Inferior parietal cortex (tissue), 1 donor: ENCODE measurements at regions not wholly inside any gene's neighbourhood (a gene's known extent, or its start where the extent isn't known, plus 50 kb on each side); places are given as distances from the start of the nearest gene placed in this dataset.
"Not testable (repeated sequence)": the region's sequence is repeated elsewhere in the genome, so short reads cannot be mapped to it uniquely, and the experiment has no call there.

ENCODE experiments used
- DNase-seq: peaks from one replicate; pipeline ENCODE4 v3.0.0-alpha.2; 2016; ENCODE audit errors: extremely low spot score

GRCh38 chr4:83782591-83782990 is 246.7 kb downstream of the GPAT3 start:
- DNase-seq, result no peak

GRCh38 chr4:83781434-83781833 is 245.5 kb downstream of the GPAT3 start:
- no peak for DNase-seq

- no peak for DNase-seq
These were observed 244.3 kb downstream of the GPAT3 start for GRCh38 chr4:83780053-83780733.

- no peak for DNase-seq
These were observed 243.5 kb downstream of the GPAT3 start for GRCh38 chr4:83779103-83780052.

- DNase-seq, result no peak
These were observed 236.8 kb downstream of the GPAT3 start for GRCh38 chr4:83772685-83773084.

GRCh38 chr4:83771113-83771705 is 235.3 kb downstream of the GPAT3 start:
- peak; percentile 22 for DNase-seq

GRCh38 chr4:83768146-83768545 is 232.2 kb downstream of the GPAT3 start:
- DNase-seq, result no peak

- no peak for DNase-seq
These were observed 231.2 kb downstream of the GPAT3 start for GRCh38 chr4:83767067-83767466.

GRCh38 chr4:83759611-83760010 is 223.7 kb downstream of the GPAT3 start:
- DNase-seq, result no peak

GRCh38 chr4:83758285-83758684 is 222.4 kb downstream of the GPAT3 start:
- no peak for DNase-seq

GRCh38 chr4:83757121-83757621 is 221.3 kb downstream of the GPAT3 start:
- DNase-seq, result peak; percentile 11

- DNase-seq, result no peak
These were observed 217.4 kb downstream of the GPAT3 start for GRCh38 chr4:83753260-83753659.

- no peak for DNase-seq
These were observed 215.5 kb downstream of the GPAT3 start for GRCh38 chr4:83751336-83751949.

- DNase-seq, result no peak
These were observed 212.8 kb downstream of the GPAT3 start for GRCh38 chr4:83748711-83749110.

- DNase-seq, result no peak
These were observed 203.0 kb downstream of the GPAT3 start for GRCh38 chr4:83738895-83739294.

GRCh38 chr4:83734576-83734975 is 198.7 kb downstream of the GPAT3 start:
- DNase-seq, result no peak

- DNase-seq, result no peak
These were observed 196.3 kb downstream of the GPAT3 start for GRCh38 chr4:83732114-83732635.

- DNase-seq, result no peak
These were observed 195.7 kb downstream of the GPAT3 start for GRCh38 chr4:83731609-83732008.

GRCh38 chr4:83730958-83731357 is 195.1 kb downstream of the GPAT3 start:
- not testable (repeated sequence) for DNase-seq

GRCh38 chr4:83728191-83728590 is 192.3 kb downstream of the GPAT3 start:
- no peak for DNase-seq

- DNase-seq, result no peak
These were observed 189.6 kb downstream of the GPAT3 start for GRCh38 chr4:83725336-83726085.
